GM18499 (cell line): ENCODE measurements at regions not wholly inside any gene's neighbourhood (a gene's known extent, or its start where the extent isn't known, plus 50 kb on each side); places are given as distances from the start of the nearest gene placed in this dataset.
"Not testable (repeated sequence)": the region's sequence is repeated elsewhere in the genome, so short reads cannot be mapped to it uniquely, and the experiment has no call there.

Experiments used
- ATAC-seq: cut with Tn5 transposase; IDR thresholded peaks from one replicate; pipeline ENCODE4 v1.9.1; 2021; ENCODE audit warnings: moderate number of reproducible peaks; ENCODE audit not compliant: insufficient read depth, unreplicated experiment

GRCh38 chr1:60893136-60893930 lies 189.0 kb upstream of the NFIA start:
- ATAC-seq: no peak

DNA sequence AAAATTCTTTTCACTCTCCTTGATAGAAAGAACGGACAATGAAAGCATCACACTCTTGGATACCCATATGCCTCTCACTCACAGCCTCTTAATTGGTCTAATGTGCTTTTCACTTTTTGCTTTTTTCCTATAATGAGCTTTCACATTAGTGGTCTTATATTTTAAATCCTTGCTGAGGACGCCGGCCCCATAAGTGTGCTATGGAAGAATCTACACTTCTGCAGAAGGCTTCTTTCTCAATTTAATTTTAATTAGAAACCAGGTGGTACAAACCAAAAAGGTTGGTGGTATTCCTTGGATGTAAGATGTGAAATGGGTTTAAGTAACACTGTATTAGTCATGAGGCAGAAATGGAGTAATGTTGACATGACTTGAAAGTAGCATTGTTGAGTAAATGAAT lies 190.6 kb upstream of the NFIA start:
- ATAC-seq: no peak

DNA sequence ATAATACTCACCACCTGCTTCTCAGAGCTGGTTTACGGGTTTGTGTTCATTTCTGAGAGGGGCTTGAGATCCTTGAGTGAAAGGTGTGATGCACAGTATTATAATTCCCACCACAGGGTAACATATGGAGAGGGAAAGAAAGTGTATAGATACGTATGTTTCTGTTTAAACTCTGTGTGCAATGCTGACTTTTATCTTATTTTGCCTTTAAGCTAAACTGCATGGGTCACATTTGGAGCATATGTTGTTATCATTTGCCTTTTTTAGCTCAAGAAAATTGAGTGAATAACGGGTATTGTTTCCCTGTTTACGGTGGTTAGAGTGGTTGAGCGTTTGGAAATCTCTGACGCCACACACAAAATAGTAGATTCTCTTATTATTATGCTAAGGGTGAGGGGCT lies 191.1 kb upstream of the NFIA start:
- no peak for ATAC-seq

DNA sequence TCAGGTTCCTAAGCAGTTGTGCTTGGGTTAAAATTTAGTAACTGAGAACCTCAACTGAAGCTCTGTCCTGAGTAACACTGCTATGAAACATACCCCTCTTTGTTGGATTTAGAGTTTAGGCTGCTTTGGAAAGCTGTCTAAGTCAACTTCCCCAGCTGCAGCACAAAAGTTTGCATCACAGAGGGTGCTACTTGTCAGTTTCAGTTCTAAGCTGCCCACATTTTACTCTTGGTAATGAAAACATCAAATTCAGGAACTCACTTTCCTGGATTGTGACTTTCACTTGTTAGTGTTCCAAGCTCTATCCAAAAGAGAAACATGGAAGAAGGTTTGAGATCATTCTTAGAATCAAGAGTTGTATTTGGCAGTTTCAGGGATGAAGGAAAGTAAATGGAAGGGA lies 191.7 kb upstream of the NFIA start:
- no peak for ATAC-seq

GRCh38 chr1:60889709-60890108 lies 192.7 kb upstream of the NFIA start:
- no peak for ATAC-seq

DNA sequence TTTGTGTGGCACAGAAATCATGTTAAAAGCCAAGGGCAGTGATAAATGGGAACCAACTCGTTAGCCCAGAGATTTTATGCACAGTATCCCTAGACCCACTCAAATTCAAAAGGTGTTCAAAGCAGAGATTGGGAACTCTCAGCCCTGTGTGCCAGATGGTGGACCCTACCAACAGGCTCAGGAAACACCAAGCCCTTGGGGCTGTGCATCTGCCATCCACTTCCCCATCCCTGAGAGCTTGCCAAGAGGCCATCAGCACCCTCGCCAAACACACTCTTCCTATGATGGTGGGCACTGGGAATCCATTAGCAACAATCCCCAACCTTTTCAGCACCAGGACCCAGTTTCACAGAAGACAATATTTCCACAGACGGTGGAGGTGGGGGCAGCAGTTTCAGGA lies 194.2 kb upstream of the NFIA start:
- ATAC-seq: no peak

DNA sequence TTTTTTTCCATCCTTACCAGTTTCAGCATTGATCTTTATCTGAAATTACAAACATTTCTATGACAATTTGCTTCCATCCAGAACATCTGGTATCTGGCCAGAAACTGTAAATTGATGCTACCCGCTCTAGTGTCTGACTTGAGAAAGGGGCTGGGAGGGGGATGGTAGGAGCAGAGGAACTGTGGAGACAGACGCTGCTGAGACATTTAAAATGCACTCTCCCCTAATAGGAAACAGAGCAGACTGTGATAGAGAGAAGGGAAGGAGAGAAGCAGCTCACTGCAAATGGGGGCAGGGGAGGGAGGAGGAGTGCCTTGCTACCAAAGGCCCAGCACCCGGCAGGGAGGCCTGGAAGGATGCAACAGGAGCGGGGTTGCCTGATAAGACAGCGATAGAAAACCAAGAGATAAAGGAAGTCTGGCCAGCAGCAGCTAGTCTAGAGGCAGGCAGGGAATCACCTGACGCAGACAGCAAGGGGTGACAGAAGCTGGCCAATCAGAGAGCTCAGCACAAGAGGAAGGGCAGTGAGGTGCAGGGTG lies 195.5 kb upstream of the NFIA start:
- no peak for ATAC-seq

- ATAC-seq: no peak
These were observed 196.3 kb upstream of the NFIA start for GRCh38 chr1:60886090-60886489.

DNA sequence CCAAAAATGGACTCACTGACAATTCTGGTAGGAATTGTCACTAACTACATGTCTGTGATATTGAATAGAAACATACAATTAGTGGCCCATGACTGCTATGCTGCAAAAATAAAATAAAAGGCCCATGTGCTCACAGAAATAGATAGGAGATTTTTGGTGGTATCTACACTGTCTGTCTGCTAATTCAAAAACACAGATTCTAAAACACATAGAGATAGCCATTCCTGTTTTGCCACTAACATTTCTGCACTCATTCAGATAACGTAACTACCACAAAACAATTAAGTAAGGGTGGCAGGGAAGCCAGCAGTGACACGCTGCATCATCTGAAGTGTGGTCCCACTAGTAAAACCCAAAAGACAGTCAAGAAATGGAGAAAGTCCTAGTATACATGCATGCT lies 202.2 kb upstream of the NFIA start:
- no peak for ATAC-seq

DNA sequence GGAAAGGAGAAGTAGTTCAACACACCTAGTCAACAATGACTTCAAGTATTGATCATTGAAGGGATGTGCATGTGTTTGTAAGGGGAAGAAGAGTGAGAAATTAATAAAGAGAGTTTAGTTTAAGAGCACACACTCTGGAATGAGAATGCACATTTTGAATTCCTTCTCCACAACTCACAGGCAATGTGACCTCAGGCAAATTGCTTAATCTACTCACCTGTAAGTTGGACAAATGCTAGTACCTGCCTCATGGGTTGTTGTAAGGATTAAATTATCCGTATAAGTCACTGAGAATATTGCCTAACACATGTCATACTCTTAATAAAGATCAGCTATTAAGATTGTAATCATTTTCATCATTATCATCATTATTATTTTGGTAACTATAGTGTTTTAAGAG lies 204.0 kb upstream of the NFIA start:
- ATAC-seq: no peak

- ATAC-seq: no peak
These were observed 205.0 kb upstream of the NFIA start for GRCh38 chr1:60877376-60877775.

- no peak for ATAC-seq
These were observed 205.4 kb upstream of the NFIA start for GRCh38 chr1:60876952-60877351.

DNA sequence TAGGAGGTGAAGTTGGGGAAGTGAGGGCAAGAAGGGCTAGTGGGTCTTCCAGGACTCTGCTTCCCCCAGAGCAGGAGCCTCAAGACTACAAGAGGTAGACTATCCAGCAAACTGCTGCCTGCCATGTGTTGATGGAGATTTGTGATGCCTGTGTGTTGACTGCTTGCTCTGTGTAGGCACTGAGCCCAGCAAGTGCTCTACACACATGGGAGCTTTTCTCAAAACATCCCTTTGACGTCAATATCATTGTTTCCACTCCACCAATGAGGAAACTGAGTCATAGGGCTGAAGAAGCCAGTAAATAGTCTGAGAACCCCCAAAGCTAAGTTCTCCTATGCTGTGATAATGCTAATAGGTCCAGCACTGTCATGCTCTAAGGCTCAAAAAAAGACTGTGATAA lies 207.2 kb upstream of the NFIA start:
- no peak for ATAC-seq

DNA sequence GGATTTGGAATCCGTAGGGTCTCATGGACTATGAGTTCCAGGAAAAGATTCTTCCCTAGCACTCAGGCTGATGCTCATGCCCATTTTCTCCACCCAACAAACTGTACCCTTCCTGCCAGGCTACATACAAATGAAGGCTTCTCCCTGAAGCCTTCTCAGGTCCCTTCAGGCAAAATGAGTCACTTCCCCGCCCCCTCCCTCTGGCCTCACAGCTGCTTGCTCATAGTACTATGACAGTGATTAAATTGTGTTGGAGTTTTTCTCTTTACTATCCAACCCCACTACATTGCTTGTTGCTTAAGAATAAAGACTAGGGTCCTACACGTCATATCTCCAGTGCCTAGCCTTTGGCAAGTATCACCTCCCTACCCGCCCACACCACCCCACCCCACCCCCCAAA lies 207.6 kb upstream of the NFIA start:
- ATAC-seq: no peak

GRCh38 chr1:60873396-60873795 lies 209.0 kb upstream of the NFIA start:
- ATAC-seq: not testable (repeated sequence)

DNA sequence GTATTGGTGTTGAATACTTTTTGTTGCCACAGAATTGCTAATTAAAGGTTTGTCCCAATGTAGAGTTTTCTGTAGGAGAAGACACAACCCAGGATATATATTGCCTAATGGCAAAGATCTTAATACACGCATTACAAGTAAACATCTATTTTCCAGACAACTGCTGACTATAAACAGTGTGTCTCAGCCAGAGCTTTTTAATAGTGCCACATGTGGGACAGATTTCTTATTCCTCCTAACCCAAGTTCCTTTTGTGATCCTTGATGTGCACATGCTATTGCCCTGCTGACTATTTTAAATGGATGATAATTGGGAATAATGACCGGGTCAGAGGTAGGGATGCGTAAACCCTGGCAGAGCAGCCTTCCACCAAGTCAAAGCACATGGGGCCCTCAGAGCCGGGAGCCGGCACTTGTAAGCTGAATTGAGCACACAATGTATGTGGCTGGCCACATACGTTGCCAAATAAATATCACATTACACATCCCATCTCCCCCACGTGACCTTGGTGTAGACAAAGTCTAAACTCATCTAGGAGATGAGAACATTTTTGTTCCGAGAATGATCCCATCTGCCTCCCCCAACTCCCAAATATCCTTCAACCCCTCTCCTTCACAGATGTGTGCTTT lies 209.8 kb upstream of the NFIA start:
- ATAC-seq: no peak

- no peak for ATAC-seq
These were observed 212.0 kb upstream of the NFIA start for GRCh38 chr1:60870269-60870865.

DNA sequence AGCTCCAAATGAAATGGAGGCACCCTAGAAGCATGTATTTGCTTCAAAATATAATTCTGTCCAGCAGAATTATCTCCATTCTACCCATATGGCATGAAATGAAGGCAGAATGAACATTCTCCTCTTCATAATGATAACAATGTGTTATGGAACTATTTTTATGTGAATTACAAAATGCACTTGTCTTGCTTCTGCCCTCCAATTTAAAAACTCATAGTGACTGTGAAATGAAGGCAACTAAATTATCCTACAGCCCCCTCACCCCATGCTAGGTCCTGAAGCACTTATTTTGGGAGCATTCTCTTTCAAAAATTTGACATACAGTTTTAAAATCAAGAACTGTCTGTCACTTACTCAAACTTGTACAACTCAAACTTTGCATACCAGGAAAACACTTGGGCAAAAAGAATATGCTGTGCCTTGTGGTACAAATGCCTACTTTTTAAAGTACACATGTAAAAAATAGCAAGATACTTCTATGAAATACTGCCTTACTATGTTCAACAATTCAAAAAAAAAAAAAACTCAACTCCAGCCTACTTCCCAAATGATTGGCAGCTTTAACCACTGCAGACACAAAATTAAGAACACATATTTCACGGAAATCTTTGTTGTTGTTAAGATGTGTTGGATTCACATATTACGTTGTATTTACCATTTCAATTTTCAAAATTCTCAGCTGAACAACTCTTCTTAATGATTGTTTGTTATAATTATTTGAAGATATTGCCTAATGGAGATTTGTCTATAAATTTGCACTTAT lies 213.3 kb upstream of the NFIA start:
- no peak for ATAC-seq

DNA sequence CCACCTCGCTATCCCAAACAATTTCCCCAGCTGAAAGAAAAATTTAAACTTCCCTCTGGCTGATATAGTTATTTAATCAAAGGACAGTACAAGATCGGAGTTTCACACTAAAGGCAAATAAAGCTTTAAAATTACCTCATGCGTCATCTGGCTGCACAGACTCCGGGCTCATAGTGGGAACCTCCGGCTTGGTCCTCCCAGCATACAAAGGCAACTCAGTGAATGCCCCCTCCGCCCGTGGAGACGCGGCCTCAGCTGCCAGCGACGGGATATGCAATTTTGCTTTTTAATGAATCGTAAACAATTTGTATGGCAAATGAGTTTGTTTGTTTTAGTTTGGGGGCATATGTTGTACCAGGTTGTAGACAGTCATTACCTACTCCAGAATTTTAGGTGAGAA lies 214.6 kb upstream of the NFIA start:
- no peak for ATAC-seq

DNA sequence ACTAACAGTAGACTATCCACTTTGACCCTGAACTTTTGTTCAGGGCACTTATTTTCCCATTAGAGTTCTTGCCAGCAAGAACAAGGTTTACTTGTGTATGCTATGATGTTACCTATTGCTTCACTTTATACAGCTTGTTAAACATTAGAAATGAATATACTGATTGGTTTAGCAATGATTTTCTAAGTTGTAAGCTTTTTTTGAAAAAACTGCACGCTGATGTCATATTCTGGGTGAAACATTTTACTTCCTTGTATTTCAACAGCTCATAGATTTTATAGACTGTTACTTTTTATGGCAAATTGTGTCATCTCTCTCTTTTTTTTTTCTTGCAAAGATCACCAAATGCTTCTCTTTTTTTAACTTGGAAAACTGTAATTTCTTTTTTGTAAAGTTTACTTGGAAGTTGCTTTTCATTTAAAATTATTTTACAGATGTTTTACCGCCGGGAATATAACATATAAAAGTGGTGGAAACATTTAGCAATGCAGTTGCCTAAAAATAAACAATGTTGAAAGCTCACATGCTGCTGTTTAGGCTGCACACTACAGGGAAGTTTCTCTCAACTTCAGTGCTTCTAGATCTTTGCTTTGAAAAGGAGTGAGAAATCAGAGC lies 215.3 kb upstream of the NFIA start:
- ATAC-seq: no peak
